Transverse colon (tissue), 4 donors: ENCODE measurements at regions not wholly inside any gene's neighbourhood (a gene's known extent, or its start where the extent isn't known, plus 50 kb on each side); places are given as distances from the start of the nearest gene placed in this dataset.

Source experiments
- EP300 ChIP-seq: sonication (generic); formaldehyde crosslinking; IDR thresholded peaks from one replicate; pipeline ENCODE4 v1.6.1; 2017; ENCODE audit warnings: antibody characterized with exemption, low read depth
- POLR2A ChIP-seq: fragments of 450-650 bp; IDR thresholded peaks from one replicate; pipeline ENCODE4 v1.6.1; 2016; ENCODE audit warnings: antibody characterized with exemption, mild to moderate bottlenecking, moderate library complexity
- POLR2AphosphoS5 ChIP-seq, 3 donors: sonication (generic); formaldehyde crosslinking; IDR thresholded peaks; one replicate each; pipeline ENCODE4 v1.6.1; 2016; ENCODE audit warnings: antibody characterized with exemption in 3 of 3
- TF ChIP-seq, protein P1 (sequence below), 5 experiments: fragments of 200-600 bp in 3 of 5; fragments of 450-650 bp in 2 of 5; sonication (generic) in 3 of 5; IDR thresholded peaks; 1 replicate in 2 of 5; 2 replicates in 3 of 5; pipeline ENCODE4 v1.5.1; 2016 to 2017; ENCODE audit warnings: antibody characterized with exemption in 5 of 5, inconsistent platforms in 3 of 5, mild to moderate bottlenecking in 2 of 5, moderate library complexity in 1 of 5

DNA sequence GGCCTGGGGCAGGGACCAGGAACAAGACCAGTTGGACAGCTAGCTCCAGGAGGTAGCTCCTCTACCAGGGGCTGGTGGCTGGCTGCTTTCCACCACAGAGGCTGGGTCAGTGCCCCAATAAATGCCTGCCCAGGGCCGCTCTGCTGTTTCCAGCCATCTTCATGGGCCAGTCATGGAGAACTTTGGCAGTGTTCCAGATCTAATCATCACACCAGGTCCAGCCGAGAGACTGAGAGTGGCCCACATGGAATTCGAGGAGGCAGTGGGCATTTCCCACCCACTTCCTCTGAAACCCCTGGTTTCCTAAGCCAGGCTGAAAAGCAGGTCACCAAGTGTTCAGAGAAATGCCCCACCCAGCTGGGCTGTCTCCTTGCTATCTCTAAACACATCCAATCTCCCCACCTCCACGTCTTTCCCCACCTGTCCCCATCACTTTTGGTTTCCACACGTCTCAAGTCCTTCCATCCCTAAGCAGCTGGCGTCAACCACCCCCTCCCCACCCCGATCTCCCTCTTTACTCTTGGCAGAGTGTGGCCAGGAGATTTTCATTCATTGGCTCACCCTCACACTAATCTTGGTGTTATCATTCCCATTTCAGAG is 190.0 kb upstream of the LINGO1 start:
- TF ChIP-seq, protein P1, sequence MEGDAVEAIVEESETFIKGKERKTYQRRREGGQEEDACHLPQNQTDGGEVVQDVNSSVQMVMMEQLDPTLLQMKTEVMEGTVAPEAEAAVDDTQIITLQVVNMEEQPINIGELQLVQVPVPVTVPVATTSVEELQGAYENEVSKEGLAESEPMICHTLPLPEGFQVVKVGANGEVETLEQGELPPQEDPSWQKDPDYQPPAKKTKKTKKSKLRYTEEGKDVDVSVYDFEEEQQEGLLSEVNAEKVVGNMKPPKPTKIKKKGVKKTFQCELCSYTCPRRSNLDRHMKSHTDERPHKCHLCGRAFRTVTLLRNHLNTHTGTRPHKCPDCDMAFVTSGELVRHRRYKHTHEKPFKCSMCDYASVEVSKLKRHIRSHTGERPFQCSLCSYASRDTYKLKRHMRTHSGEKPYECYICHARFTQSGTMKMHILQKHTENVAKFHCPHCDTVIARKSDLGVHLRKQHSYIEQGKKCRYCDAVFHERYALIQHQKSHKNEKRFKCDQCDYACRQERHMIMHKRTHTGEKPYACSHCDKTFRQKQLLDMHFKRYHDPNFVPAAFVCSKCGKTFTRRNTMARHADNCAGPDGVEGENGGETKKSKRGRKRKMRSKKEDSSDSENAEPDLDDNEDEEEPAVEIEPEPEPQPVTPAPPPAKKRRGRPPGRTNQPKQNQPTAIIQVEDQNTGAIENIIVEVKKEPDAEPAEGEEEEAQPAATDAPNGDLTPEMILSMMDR (IDR thresholded peaks at IDR 0.05): no peak
- no peak for TF ChIP-seq POLR2AphosphoS5 (IDR thresholded peaks at IDR 0.05)
- TF ChIP-seq POLR2A: no peak
- TF ChIP-seq EP300: no peak
